ENCODE measurements at regions not wholly inside any gene's neighbourhood (a gene's known extent, or its start where the extent isn't known, plus 50 kb on each side); places are given as distances from the start of the nearest gene placed in this dataset.

DNA sequence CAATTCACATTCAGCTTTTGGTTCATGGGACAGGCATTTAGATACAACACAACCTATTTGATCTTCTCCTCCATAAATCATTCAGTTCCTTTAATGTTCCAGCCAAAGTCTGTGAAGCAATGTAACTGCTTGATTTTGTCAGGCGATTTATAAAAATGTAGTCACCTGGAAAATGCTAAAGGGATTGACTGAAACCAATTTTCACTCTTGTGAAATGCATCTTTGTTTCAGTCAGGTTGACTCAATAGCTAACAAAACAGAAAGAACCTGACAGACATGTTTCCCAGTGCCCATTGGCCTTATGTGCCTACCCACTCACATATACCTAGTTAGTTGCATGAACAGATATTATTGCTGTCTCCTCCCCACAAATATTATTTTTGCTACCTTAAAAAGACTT lies 335.7 kb downstream of the CHRM3 start:
- no peak for TF ChIP-seq CTCF (IDR thresholded peaks at IDR 0.05; ENCODE audit: insufficient read depth, low read length, poor library complexity, severe bottlenecking)
- Histone ChIP-seq H3K4me3 (replicated peaks; ENCODE audit: low read depth, low read length) (no peak overlapping the region), H3K27me3 (replicated peaks; ENCODE audit: control insufficient read depth, insufficient read depth, low read length) (no peaks in the 10 kb centered on the region), H3K36me3 (ENCODE audit: control insufficient read depth, insufficient read depth, low read length) (no peaks in the 10 kb centered on the region)
- no peak for DNase-seq (ENCODE audit: extremely low read depth, insufficient read length)

DNA sequence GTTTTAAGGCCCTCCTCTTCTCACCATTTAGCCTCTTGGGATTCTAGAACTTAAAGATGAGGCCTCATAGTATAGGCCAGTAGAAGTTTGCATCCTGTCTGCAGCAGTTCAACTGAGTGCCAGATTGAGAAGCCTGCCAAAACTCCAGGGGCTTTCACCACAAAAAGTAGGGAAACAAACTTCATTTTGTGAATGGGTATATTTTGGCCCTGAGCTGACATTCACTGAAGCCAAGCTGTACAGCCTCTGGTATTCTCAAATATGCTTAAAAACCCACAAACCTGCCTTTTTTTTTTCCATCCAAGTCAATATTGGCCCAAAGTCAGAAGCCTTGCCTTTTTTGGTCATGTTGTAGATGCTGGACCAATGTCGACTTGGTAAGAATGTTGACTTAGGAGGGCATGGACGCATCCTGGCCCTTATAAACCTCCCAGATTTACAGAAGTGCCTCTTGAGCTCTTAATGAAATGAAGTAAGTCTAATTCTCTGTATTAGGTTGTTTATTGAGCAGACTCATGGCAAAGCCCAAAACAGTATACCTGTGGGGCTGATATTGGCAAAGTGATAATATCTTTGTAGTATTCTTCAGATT lies 337.5 kb downstream of the CHRM3 start:
- Histone ChIP-seq H3K4me3 (replicated peaks; ENCODE audit: low read depth, low read length) (no peak overlapping the region), H3K27me3 (replicated peaks; ENCODE audit: control insufficient read depth, insufficient read depth, low read length) (no peaks in the 10 kb centered on the region), H3K36me3 (ENCODE audit: control insufficient read depth, insufficient read depth, low read length) (no peaks in the 10 kb centered on the region)
- TF ChIP-seq CTCF (IDR thresholded peaks at IDR 0.05; ENCODE audit: insufficient read depth, low read length, poor library complexity, severe bottlenecking) = no peak
- no peak for DNase-seq (ENCODE audit: extremely low read depth, insufficient read length)

- no peaks in the 10 kb centered on the region for H3K27me3 ChIP-seq (replicated peaks; ENCODE audit: control insufficient read depth, insufficient read depth, low read length)
Measured at GRCh38 chr1:239725371-239725770, 339.0 kb downstream of the CHRM3 start.

DNA sequence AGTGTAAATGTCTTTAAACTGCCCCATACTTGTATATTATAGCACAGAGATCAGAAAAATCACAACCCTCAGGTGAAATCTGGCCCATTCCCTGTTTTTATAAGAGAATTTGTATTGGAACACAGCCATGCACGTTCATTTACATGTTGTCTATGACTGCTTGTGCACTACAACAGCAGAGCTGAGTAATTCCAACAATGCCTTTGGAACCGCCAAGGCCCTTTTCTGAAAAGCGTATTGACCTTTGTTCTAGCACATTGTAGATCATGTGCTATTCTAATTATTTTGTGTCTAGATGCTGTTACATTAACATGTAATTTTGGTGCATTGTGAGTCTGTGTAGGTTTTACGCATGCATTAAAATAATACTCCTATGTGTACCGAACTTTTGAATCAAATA lies 339.6 kb downstream of the CHRM3 start:
- no peak for TF ChIP-seq CTCF (IDR thresholded peaks at IDR 0.05; ENCODE audit: insufficient read depth, low read length, poor library complexity, severe bottlenecking)
- Histone ChIP-seq H3K27me3 (replicated peaks; ENCODE audit: control insufficient read depth, insufficient read depth, low read length) (no peaks in the 10 kb centered on the region), H3K4me3 (replicated peaks; ENCODE audit: low read depth, low read length) (no peak overlapping the region), H3K36me3 (ENCODE audit: control insufficient read depth, insufficient read depth, low read length) (no peaks in the 10 kb centered on the region)
- no peak for DNase-seq (ENCODE audit: extremely low read depth, insufficient read length)

More at GRCh38 chr1:239725371-239725770, 339.0 kb downstream of the CHRM3 start:
- TF ChIP-seq CTCF (IDR thresholded peaks at IDR 0.05; ENCODE audit: insufficient read depth, low read length, poor library complexity, severe bottlenecking) = no peak
- no peak overlapping the region for H3K4me3 ChIP-seq (replicated peaks; ENCODE audit: low read depth, low read length)
- no peak for DNase-seq (ENCODE audit: extremely low read depth, insufficient read length)
- H3K36me3 ChIP-seq (ENCODE audit: control insufficient read depth, insufficient read depth, low read length) = no peaks in the 10 kb centered on the region

DNA sequence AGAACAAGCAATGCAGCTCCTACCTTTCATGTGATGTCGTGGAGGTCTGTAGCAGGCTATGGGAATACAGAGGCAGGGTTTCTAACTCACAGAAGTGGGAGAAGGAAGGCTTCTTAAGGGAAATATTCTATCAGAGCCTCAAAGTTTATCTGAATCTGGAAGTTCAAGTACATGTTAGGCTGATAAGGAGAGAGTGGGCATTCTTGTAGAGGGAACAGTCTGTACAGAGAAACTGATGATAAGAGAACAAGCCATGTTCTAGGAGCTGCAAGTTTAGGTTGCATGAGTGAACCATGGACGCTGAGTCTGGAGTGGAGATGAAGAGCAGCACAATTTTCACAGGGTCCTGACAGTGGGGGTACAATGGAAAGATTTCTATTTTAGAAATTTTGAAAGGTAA lies 344.0 kb downstream of the CHRM3 start:
- TF ChIP-seq CTCF (IDR thresholded peaks at IDR 0.05; ENCODE audit: insufficient read depth, low read length, poor library complexity, severe bottlenecking) = no peak
- H3K27me3 ChIP-seq (replicated peaks; ENCODE audit: control insufficient read depth, insufficient read depth, low read length) = no peaks in the 10 kb centered on the region

More for the DNA sequence above, 344.0 kb downstream of the CHRM3 start:
- DNase-seq (ENCODE audit: extremely low read depth, insufficient read length) = no peak
- Histone ChIP-seq H3K4me3 (replicated peaks; ENCODE audit: low read depth, low read length) (no peak overlapping the region), H3K36me3 (ENCODE audit: control insufficient read depth, insufficient read depth, low read length) (no peaks in the 10 kb centered on the region)
